KMS-11 (cell line): ENCODE measurements at regions not wholly inside any gene's neighbourhood (a gene's known extent, or its start where the extent isn't known, plus 50 kb on each side); places are given as distances from the start of the nearest gene placed in this dataset.
A peak's percentile ranks its signal among the peaks of the same experiment; 100 is the strongest.

Source experiments
- H2AFZ ChIP-seq: fragments of 200-600 bp; sonication (generic); 2 replicates; pipeline ENCODE4 v1.6.1; 2016; ENCODE audit warnings: antibody characterized with exemption, mixed run types, low read depth
- H3K27ac ChIP-seq: fragments of 200-600 bp; sonication (generic); 2 replicates; pipeline ENCODE4 v1.6.1; 2016; ENCODE audit warnings: mild to moderate bottlenecking, mixed run types
- H3K27me3 ChIP-seq: fragments of 200-600 bp; sonication (generic); 2 replicates; pipeline ENCODE4 v1.6.1; 2017; ENCODE audit warnings: mild to moderate bottlenecking, low read depth, mixed run types, moderate library complexity; ENCODE audit not compliant: insufficient read depth
- H3K36me3 ChIP-seq: fragments of 200-600 bp; sonication (generic); 2 replicates; pipeline ENCODE4 v1.6.1; 2017; ENCODE audit warnings: mild to moderate bottlenecking, mixed run types; ENCODE audit not compliant: insufficient read depth
- H3K4me1 ChIP-seq: fragments of 200-600 bp; sonication (generic); 2 replicates; pipeline ENCODE4 v1.6.1; 2016; ENCODE audit warnings: mild to moderate bottlenecking, low read depth, mixed run types; ENCODE audit not compliant: poor library complexity, severe bottlenecking
- H3K4me2 ChIP-seq: fragments of 200-600 bp; sonication (generic); 2 replicates; pipeline ENCODE4 v1.7.0; 2016; ENCODE audit warnings: mild to moderate bottlenecking, mixed run types
- H3K4me3 ChIP-seq: fragments of 200-600 bp; sonication (generic); IDR thresholded peaks from 2 replicates; pipeline ENCODE4 v1.6.1; 2017; ENCODE audit warnings: low read depth, low read length, mixed read lengths; ENCODE audit not compliant: insufficient read depth
- H3K79me2 ChIP-seq: fragments of 200-600 bp; sonication (generic); 2 replicates; pipeline ENCODE4 v1.6.1; 2016; ENCODE audit warnings: low read depth, mixed run types; ENCODE audit not compliant: insufficient read depth
- H3K9ac ChIP-seq: fragments of 200-600 bp; sonication (generic); 2 replicates; pipeline ENCODE4 v1.6.1; 2016; ENCODE audit warnings: mild to moderate bottlenecking, mixed run types
- H4K20me1 ChIP-seq: fragments of 200-600 bp; sonication (generic); 2 replicates; pipeline ENCODE4 v1.6.1; 2016; ENCODE audit warnings: mild to moderate bottlenecking, mixed run types; ENCODE audit not compliant: insufficient read depth
- CTCF ChIP-seq: fragments of 200-600 bp; sonication (generic); conservative IDR thresholded peaks from 2 replicates; pipeline ENCODE4 v1.6.1; 2017; ENCODE audit warnings: low read depth, mild to moderate bottlenecking, antibody characterized with exemption, low read length, moderate library complexity, mixed read lengths

GRCh38 chr6:37766717-37767116, 52.8 kb upstream of the ZFAND3 start:
- H4K20me1 ChIP-seq = no peaks in the 10 kb centered on the region
- H3K4me1 ChIP-seq = peaks cover 14% of the 10 kb centered on the region
- H3K4me3 ChIP-seq = no peak overlapping the region
- H3K79me2 ChIP-seq = no peaks in the 10 kb centered on the region
- H3K27me3 ChIP-seq = no peaks in the 10 kb centered on the region
- no peak overlapping the region for H3K9ac ChIP-seq
- H3K36me3 ChIP-seq = no peaks in the 10 kb centered on the region
- no peak for TF ChIP-seq CTCF
- H3K4me2 ChIP-seq = no peak overlapping the region
- H2AFZ ChIP-seq = no peak overlapping the region
- no peak overlapping the region for H3K27ac ChIP-seq

DNA sequence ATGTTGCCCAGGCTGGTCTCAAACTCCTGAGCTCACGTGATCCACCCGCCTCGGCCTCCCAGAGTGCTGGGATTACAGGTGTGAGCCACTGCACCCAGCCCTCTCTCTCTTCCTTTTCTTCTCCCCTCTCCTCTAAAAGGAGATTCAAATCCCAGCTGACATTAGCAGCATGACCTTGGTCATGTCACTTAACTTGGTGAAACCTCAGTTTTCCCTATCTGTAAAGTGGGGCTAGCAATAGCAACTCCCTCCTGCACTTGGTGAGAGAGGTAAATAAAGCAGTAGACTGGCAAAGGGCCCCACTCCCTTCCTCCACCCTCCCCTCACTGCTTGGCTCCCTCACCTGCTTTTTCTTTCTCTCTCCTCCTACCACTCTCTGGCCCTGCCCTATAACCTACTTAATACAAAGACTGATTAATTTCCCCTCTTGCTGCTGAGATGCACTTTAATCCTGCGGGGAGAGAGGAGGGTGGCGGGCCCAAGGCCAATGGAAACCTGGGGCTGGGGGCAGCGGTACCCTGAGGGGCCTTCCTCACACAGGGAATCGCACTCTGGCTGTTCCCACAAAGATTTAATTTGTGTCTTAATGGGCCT, 54.2 kb upstream of the ZFAND3 start:
- H3K4me3 ChIP-seq = no peak overlapping the region
- no peaks in the 10 kb centered on the region for H3K27me3 ChIP-seq
- H3K9ac ChIP-seq = no peak overlapping the region
- H3K79me2 ChIP-seq = no peaks in the 10 kb centered on the region
- no peaks in the 10 kb centered on the region for H3K36me3 ChIP-seq
- H3K4me1 ChIP-seq = peaks cover 29% of the 10 kb centered on the region
- H3K4me2 ChIP-seq = no peak overlapping the region
- H4K20me1 ChIP-seq = no peaks in the 10 kb centered on the region
- TF ChIP-seq CTCF = no peak
- no peak overlapping the region for H3K27ac ChIP-seq
- no peak overlapping the region for H2AFZ ChIP-seq

DNA sequence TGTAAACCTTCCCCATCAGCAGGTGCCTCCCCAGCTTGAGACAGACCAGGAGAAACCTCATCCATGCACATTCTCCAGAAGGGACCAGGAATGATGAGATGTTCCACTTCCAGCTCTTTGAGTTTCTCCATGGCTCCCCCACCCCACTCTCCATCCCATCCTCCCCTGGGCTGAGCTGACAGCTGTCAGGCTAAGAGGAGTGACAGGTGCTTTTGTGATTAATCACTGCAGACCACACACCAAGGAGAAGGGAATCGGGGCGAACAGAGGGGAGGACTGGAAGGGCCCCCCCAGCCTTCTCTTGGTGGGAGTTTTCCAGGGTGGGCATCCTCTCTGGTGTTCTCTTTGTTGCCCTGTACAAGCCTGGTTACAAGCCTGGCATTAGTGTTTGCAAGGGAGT, 56.1 kb upstream of the ZFAND3 start:
- H2AFZ ChIP-seq = no peak overlapping the region
- no peak overlapping the region for H3K4me2 ChIP-seq
- H3K27ac ChIP-seq = no peak overlapping the region
- H3K4me1 ChIP-seq = peaks cover 34% of the 10 kb centered on the region
- no peak overlapping the region for H3K4me3 ChIP-seq
- H3K79me2 ChIP-seq = no peaks in the 10 kb centered on the region
- no peaks in the 10 kb centered on the region for H3K27me3 ChIP-seq
- no peak for TF ChIP-seq CTCF
- H3K9ac ChIP-seq = no peak overlapping the region
- no peaks in the 10 kb centered on the region for H3K36me3 ChIP-seq
- H4K20me1 ChIP-seq = no peaks in the 10 kb centered on the region

GRCh38 chr6:37762806-37763205, 56.7 kb upstream of the ZFAND3 start:
- H3K27ac ChIP-seq = no peak overlapping the region
- peaks cover 34% of the 10 kb centered on the region for H3K4me1 ChIP-seq
- no peaks in the 10 kb centered on the region for H3K36me3 ChIP-seq
- H3K27me3 ChIP-seq = no peaks in the 10 kb centered on the region
- H3K4me2 ChIP-seq = peak overlapping the region; percentile 50; the same call in 1 of the 2 replicates
- no peak for TF ChIP-seq CTCF
- H3K4me3 ChIP-seq = no peak overlapping the region
- no peaks in the 10 kb centered on the region for H4K20me1 ChIP-seq
- H2AFZ ChIP-seq = peak overlapping the region; percentile 4; the same call in 1 of the 2 replicates
- no peaks in the 10 kb centered on the region for H3K79me2 ChIP-seq
- H3K9ac ChIP-seq = no peak overlapping the region
